HCT116 (cell line): ENCODE measurements at regions not wholly inside any gene's neighbourhood (a gene's known extent, or its start where the extent isn't known, plus 50 kb on each side); places are given as distances from the start of the nearest gene placed in this dataset.

Experiments used
- ATAC-seq: fragments of 200-7000 bp; cut with Tn5 transposase; 2 replicates; pipeline ENCODE4 v1.9.1; 2020; ENCODE audit warnings: mild to moderate bottlenecking, moderate library complexity
- BruUV-seq: library from RNA; stranded (reverse); fragments of 400-500 nt; replicated peaks from 2 replicates; lab custom pipeline; 2021; lab: Mats Ljungman, UMichigan
- CTCF ChIA-PET: fragments of 300-600 bp; sonication (Branson Sonifier 250); formaldehyde crosslinking; loops from one replicate; lab custom pipeline; 2021; ENCODE audit warnings: antibody characterized with exemption; lab: Charles Lee
- POLR2A ChIA-PET: fragments of 300-600, 350-600 bp; sonication (Branson Sonifier 250); formaldehyde crosslinking; loops from one replicate; lab custom pipeline; 2021; ENCODE audit warnings: antibody characterized with exemption; lab: Charles Lee
- RAD21 ChIA-PET, 2 experiments: fragments of 300-600 bp; sonication (Branson Sonifier 250); formaldehyde crosslinking; loops; one replicate each; lab custom pipeline; 2023; ENCODE audit warnings: low total read pairs in 2 of 2; ENCODE audit not compliant: uncharacterized antibody in 2 of 2, unreplicated experiment in 2 of 2, low non-redundant PET in 1 of 2; lab: Charles Lee
- DNase-seq: peaks from one replicate; pipeline ENCODE4 v3.0.0-alpha.2; 2010; ENCODE audit warnings: low read depth, low spot score
- H2AFZ ChIP-seq: fragments of 200-600 bp; shearing (Covaris generic), sonication (generic); 2 replicates; pipeline ENCODE4 v1.6.1; 2017; ENCODE audit warnings: low read depth, mixed run types, mixed read lengths, antibody characterized with exemption, low read length; ENCODE audit not compliant: poor library complexity, severe bottlenecking
- H3K27ac ChIP-seq: 2 replicates; pipeline ENCODE4 v1.5.1; 2012; ENCODE audit warnings: low read depth, low read length
- H3K27me3 ChIP-seq: fragments of 200-600 bp; sonication (generic); 2 replicates; pipeline ENCODE4 v1.6.1; 2016; ENCODE audit warnings: mixed run types, low read length, mixed read lengths; ENCODE audit not compliant: insufficient read depth
- H3K36me3 ChIP-seq, 2 experiments: fragments of 200-500 bp in 1 of 2; fragments of 200-600 bp in 1 of 2; sonication (Bioruptor generic) in 1 of 2; sonication (generic) in 1 of 2; 2 replicates each; pipeline versions ENCODE4 v1.5.1 to v1.6.1; 2014 to 2016; ENCODE audit warnings: low read length in 2 of 2, inconsistent platforms in 1 of 2, mixed read lengths in 1 of 2, mixed run types in 1 of 2; ENCODE audit not compliant: insufficient read depth in 2 of 2, control insufficient read depth in 1 of 2
- H3K4me1 ChIP-seq, 2 experiments: fragments of 200-600 bp in 1 of 2; sonication (generic) in 1 of 2; 2 replicates each; pipeline versions ENCODE4 v1.5.1 to v1.6.1; 2012 to 2017; ENCODE audit warnings: low read length in 2 of 2, inconsistent platforms in 1 of 2, mild to moderate bottlenecking in 1 of 2, mixed read lengths in 1 of 2, mixed run types in 1 of 2, moderate library complexity in 1 of 2; ENCODE audit not compliant: insufficient read depth in 2 of 2, control insufficient read depth in 1 of 2
- H3K4me2 ChIP-seq: fragments of 200-600 bp; sonication (generic); 2 replicates; pipeline ENCODE4 v1.6.1; 2017; ENCODE audit warnings: mixed run types, low read length, mixed read lengths
- H3K4me3 ChIP-seq, 2 experiments: fragments of 200-600 bp in 1 of 2; sonication (generic) in 1 of 2; replicated peaks in 1 of 2; 2 replicates each; pipeline ENCODE4 v1.5.1; 2011 to 2016; ENCODE audit warnings: low read length in 2 of 2, control low read depth in 1 of 2, low read depth in 1 of 2, mild to moderate bottlenecking in 1 of 2, mixed read lengths in 1 of 2, mixed run types in 1 of 2
- H3K79me2 ChIP-seq: fragments of 200-600 bp; sonication (generic); 2 replicates; pipeline ENCODE4 v1.6.1; 2017; ENCODE audit warnings: mild to moderate bottlenecking, mixed run types, low read length, moderate library complexity, mixed read lengths; ENCODE audit not compliant: insufficient read depth
- H3K9ac ChIP-seq: fragments of 200-600 bp; sonication (generic); 2 replicates; pipeline ENCODE4 v1.6.1; 2016; ENCODE audit warnings: low read length, mixed read lengths
- H3K9me2 ChIP-seq: fragments of 200-600 bp; sonication (generic), shearing (Covaris generic); 2 replicates; pipeline ENCODE4 v1.6.1; 2017; ENCODE audit warnings: mixed run types, mild to moderate bottlenecking, moderate library complexity; ENCODE audit not compliant: insufficient read depth
- H3K9me3 ChIP-seq, 2 experiments: fragments of 200-500 bp in 1 of 2; fragments of 200-600 bp in 1 of 2; sonication (Bioruptor generic) in 1 of 2; sonication (generic) in 1 of 2; 2 replicates each; pipeline ENCODE4 v1.6.1; 2014 to 2017; ENCODE audit warnings: low read length in 2 of 2, mixed read lengths in 2 of 2, inconsistent platforms in 1 of 2, low read depth in 1 of 2, mild to moderate bottlenecking in 1 of 2, mixed run types in 1 of 2, moderate library complexity in 1 of 2; ENCODE audit not compliant: control insufficient read depth in 1 of 2, insufficient read depth in 1 of 2
- H4K20me1 ChIP-seq: fragments of 200-600 bp; sonication (generic), shearing (Covaris generic); 2 replicates; pipeline ENCODE4 v1.6.1; 2017; ENCODE audit warnings: mixed run types, mild to moderate bottlenecking, moderate library complexity; ENCODE audit not compliant: insufficient read depth
- CBX3 ChIP-seq: IDR thresholded peaks from 2 replicates; pipeline ENCODE4 v1.6.1; 2012; ENCODE audit warnings: low read depth
- CEBPB ChIP-seq: IDR thresholded peaks from 2 replicates; pipeline ENCODE4 v1.6.1; 2012; ENCODE audit warnings: low read depth
- EGR1 ChIP-seq: IDR thresholded peaks from 2 replicates; pipeline ENCODE4 v1.6.1; 2012; ENCODE audit warnings: low read depth
- ELF1 ChIP-seq: IDR thresholded peaks from 2 replicates; pipeline ENCODE4 v1.6.1; 2012; ENCODE audit warnings: low read depth, borderline replicate concordance
- EZH2 ChIP-seq: fragments of 200-600 bp; sonication (generic); IDR thresholded peaks from 2 replicates; pipeline ENCODE4 v1.6.1; 2017; ENCODE audit warnings: antibody characterized with exemption, mixed run types
- EZH2phosphoT487 ChIP-seq: fragments of 200-600 bp; IDR thresholded peaks from 2 replicates; pipeline ENCODE4 v1.6.1; 2018; ENCODE audit warnings: antibody characterized with exemption, borderline replicate concordance
- JUND ChIP-seq: IDR thresholded peaks from 2 replicates; pipeline ENCODE4 v1.6.1; 2012
- POLR2A ChIP-seq: IDR thresholded peaks from 2 replicates; pipeline ENCODE4 v1.7.0; 2011; ENCODE audit warnings: borderline replicate concordance; ENCODE audit not compliant: insufficient read depth, insufficient read length; ENCODE audit errors: extremely low read depth
- POLR2AphosphoS5 ChIP-seq: IDR thresholded peaks from 2 replicates; pipeline ENCODE4 v1.6.1; 2011; ENCODE audit warnings: mild to moderate bottlenecking, low read depth, low read length, moderate library complexity
- TCF7L2 ChIP-seq: IDR thresholded peaks from 2 replicates; pipeline ENCODE4 v1.7.0; 2011; ENCODE audit warnings: borderline replicate concordance, inconsistent platforms; ENCODE audit not compliant: insufficient read depth, insufficient read length; ENCODE audit errors: extremely low read depth
- ZBTB33 ChIP-seq: IDR thresholded peaks from 2 replicates; pipeline ENCODE4 v1.6.1; 2011; ENCODE audit warnings: mild to moderate bottlenecking, low read length, moderate library complexity; ENCODE audit not compliant: insufficient replicate concordance; ENCODE audit errors: extremely low read depth
- ZFX ChIP-seq: fragments of 450-650 bp; IDR thresholded peaks from 2 replicates; pipeline ENCODE4 v1.6.1; 2017
- ZNF274 ChIP-seq: fragments of 200-500 bp; sonication (Bioruptor generic); IDR thresholded peaks from 2 replicates; pipeline ENCODE4 v1.6.1; 2014; ENCODE audit warnings: mild to moderate bottlenecking, low read depth, low read length, inconsistent platforms
- intact Hi-C: fragments of 100-400 bp; cut with micrococcal nuclease; formaldehyde crosslinking; loops from 2 replicates; pipeline ENCODE4 v1.10.0; 2022

- RAD21 ChIA-PET, result no interaction called here
- no peaks in the 10 kb centered on the region for H4K20me1 ChIP-seq
- H3K36me3 ChIP-seq, result no peaks in the 10 kb centered on the region
- H3K4me3 ChIP-seq, result no peak overlapping the region
- no peak for ATAC-seq
- no peaks in the 10 kb centered on the region for H3K79me2 ChIP-seq
- intact Hi-C loops, result no loop called here
- H3K27me3 ChIP-seq, result no peaks in the 10 kb centered on the region
- POLR2A ChIA-PET, result no interaction called here
- DNase-seq, result no peak
- H3K9me3 ChIP-seq, result no peaks in the 10 kb centered on the region
- CTCF ChIA-PET, result no interaction called here
- TF ChIP-seq ZBTB33, result no peak
- TF ChIP-seq ZNF274, result no peak
- TF ChIP-seq POLR2A, result no peak
- no peak for TF ChIP-seq ELF1
- no peak for TF ChIP-seq ZFX
- no peak for TF ChIP-seq CBX3
- no peak for TF ChIP-seq TCF7L2
- H3K9me2 ChIP-seq, result no peaks in the 10 kb centered on the region
- no peak overlapping the region for H3K27ac ChIP-seq
- H3K4me1 ChIP-seq, result no peaks in the 10 kb centered on the region
- no peak overlapping the region for H3K4me2 ChIP-seq
- BruUV-seq, result no TSS peak
- no peak overlapping the region for H2AFZ ChIP-seq
- H3K9ac ChIP-seq, result no peak overlapping the region
These were observed 183.9 kb upstream of the MEOX2 start for GRCh38 chr7:15870347-15870746.

- no TSS peak for BruUV-seq
- intact Hi-C loops, result no loop called here
- no peaks in the 10 kb centered on the region for H3K27me3 ChIP-seq
- ChIA-PET POLR2A (no interaction called here), CTCF (no interaction called here), RAD21 (no interaction called here)
- H3K9me3 ChIP-seq, result no peaks in the 10 kb centered on the region
- no peak for DNase-seq
- H3K4me1 ChIP-seq, result no peaks in the 10 kb centered on the region
- no peak for ATAC-seq
- H2AFZ ChIP-seq, result no peak overlapping the region
- no peak overlapping the region for H3K27ac ChIP-seq
- no peaks in the 10 kb centered on the region for H3K9me2 ChIP-seq
- no peak overlapping the region for H3K4me2 ChIP-seq
- H3K36me3 ChIP-seq, result no peaks in the 10 kb centered on the region
- no peak overlapping the region for H3K9ac ChIP-seq
- no peaks in the 10 kb centered on the region for H4K20me1 ChIP-seq
- H3K4me3 ChIP-seq, result no peak overlapping the region
- TF ChIP-seq EGR1 (no peak), POLR2AphosphoS5 (no peak), CEBPB (no peak), ZBTB33 (no peak), EZH2 (no peak), TCF7L2 (no peak), EZH2phosphoT487 (no peak), JUND (no peak)
- TF ChIP-seq, all 23 proteins: peak for 0
- H3K79me2 ChIP-seq, result no peaks in the 10 kb centered on the region
These were observed 181.0 kb upstream of the MEOX2 start for GRCh38 chr7:15867441-15867840.
